ENCODE measurements at regions not wholly inside any gene's neighbourhood (a gene's known extent, or its start where the extent isn't known, plus 50 kb on each side); places are given as distances from the start of the nearest gene placed in this dataset.
A peak's percentile ranks its signal among the peaks of the same experiment; 100 is the strongest.

- peaks cover 15% of the 10 kb centered on the region for H3K9me3 ChIP-seq (ENCODE audit: severe bottlenecking)
- H3K27me3 ChIP-seq (ENCODE audit: insufficient read depth, poor library complexity, severe bottlenecking): no peaks in the 10 kb centered on the region
- TF ChIP-seq CTCF (IDR thresholded peaks at IDR 0.05; ENCODE audit: poor library complexity, severe bottlenecking): no peak
- H3K4me3 ChIP-seq (ENCODE audit: severe bottlenecking): no peak overlapping the region
- H3K36me3 ChIP-seq (ENCODE audit: low read depth): no peaks in the 10 kb centered on the region
- DNase-seq (ENCODE audit: low spot score) (no peak), ATAC-seq (ENCODE audit: low read depth) (no peak)
- H3K4me1 ChIP-seq (ENCODE audit: insufficient read depth, poor library complexity, severe bottlenecking): peaks cover 9% of the 10 kb centered on the region
- H3K27ac ChIP-seq (ENCODE audit: poor library complexity, severe bottlenecking): peak overlapping the region; percentile 22
These were observed 70.0 kb downstream of the EXOSC2 start for GRCh38 chr9:130763331-130764171.

GRCh38 chr9:130765137-130766020 is 69.7 kb upstream of the ABL1 start:
- H3K27ac ChIP-seq (ENCODE audit: poor library complexity, severe bottlenecking): peak overlapping the region; percentile 31
- ATAC-seq (ENCODE audit: low read depth) (peak; percentile 44; the same call in 2 of the 3 replicates), DNase-seq (ENCODE audit: low spot score) (no peak)
- peaks cover 19% of the 10 kb centered on the region for H3K9me3 ChIP-seq (ENCODE audit: severe bottlenecking)
- H3K4me1 ChIP-seq (ENCODE audit: insufficient read depth, poor library complexity, severe bottlenecking): peaks cover 9% of the 10 kb centered on the region
- no peaks in the 10 kb centered on the region for H3K36me3 ChIP-seq (ENCODE audit: low read depth)
- H3K27me3 ChIP-seq (ENCODE audit: insufficient read depth, poor library complexity, severe bottlenecking): no peaks in the 10 kb centered on the region
- H3K4me3 ChIP-seq (ENCODE audit: severe bottlenecking): no peak overlapping the region
- no peak for TF ChIP-seq CTCF (IDR thresholded peaks at IDR 0.05; ENCODE audit: poor library complexity, severe bottlenecking)

DNA sequence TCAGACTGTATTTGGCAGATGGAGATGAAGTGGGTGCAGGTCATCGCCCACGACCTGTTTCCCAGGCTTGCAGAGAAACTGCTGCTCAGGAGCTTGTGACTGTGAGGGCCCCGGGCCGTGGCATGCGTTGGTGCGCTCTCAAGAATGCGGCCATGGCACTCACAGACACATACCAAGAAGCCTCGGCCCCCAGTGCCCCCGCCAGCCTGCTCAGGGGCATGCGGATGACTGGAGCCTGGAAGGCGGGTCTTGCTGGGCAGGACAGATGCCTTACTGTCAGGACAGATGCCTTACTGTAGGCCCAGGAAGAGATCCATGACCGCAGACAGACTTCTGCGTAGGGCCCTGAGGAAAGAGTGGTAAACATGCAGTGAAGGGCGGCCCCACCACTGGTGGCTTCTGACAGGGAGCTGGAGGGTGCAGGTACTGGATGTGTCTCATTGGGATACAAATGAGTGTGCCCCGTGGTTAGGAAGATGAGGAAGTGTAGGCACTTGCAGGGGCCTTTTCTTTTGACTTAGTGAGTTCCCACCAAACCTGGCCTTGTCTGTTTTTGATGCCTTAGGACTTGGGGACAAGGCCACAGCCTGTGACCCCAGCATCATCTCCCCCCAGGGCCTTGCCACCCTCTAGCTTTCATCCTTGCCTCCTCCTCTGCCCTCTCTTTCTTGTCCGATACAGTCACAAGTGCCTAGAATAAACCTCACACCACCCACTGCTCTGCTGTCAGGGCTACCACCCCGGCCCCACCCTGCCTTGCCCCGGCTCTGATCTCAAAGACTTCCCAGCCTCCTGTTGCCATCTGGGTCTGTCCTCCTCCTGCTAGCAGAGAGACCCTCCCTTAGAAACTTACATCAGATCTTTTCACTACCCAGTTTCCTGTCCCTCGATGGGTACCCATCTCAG is 68.8 kb upstream of the ABL1 start:
- Histone ChIP-seq H3K4me1 (ENCODE audit: insufficient read depth, poor library complexity, severe bottlenecking) (peaks cover 9% of the 10 kb centered on the region), H3K27me3 (ENCODE audit: insufficient read depth, poor library complexity, severe bottlenecking) (no peaks in the 10 kb centered on the region), H3K27ac (ENCODE audit: poor library complexity, severe bottlenecking) (peak overlapping the region; percentile 31), H3K4me3 (ENCODE audit: severe bottlenecking) (no peak overlapping the region), H3K9me3 (ENCODE audit: severe bottlenecking) (peaks cover 19% of the 10 kb centered on the region), H3K36me3 (ENCODE audit: low read depth) (no peaks in the 10 kb centered on the region)
- DNase-seq (ENCODE audit: low spot score) (no peak), ATAC-seq (ENCODE audit: low read depth) (no peak)
- TF ChIP-seq CTCF (IDR thresholded peaks at IDR 0.05; ENCODE audit: poor library complexity, severe bottlenecking): no peak

DNA sequence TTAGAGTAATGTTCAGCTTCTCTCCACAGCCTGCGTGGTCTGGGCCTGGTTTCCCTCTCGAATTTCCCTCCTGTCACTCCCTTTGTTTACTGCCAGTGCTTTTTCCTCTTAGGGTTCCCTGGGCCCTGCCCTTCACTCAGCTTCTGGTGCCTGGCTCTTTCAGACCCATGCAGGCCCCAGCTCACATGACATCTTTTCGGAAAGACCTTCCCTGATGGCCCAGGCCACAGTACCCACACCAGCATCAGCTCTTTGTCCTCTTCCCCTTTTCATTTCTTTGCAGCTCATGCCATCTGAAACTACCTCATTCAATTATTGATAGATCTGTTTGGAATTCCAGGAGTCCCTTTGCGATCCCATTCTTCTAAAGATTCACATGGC is 68.1 kb upstream of the ABL1 start:
- Histone ChIP-seq H3K9me3 (ENCODE audit: severe bottlenecking) (peaks cover 19% of the 10 kb centered on the region), H3K36me3 (ENCODE audit: low read depth) (no peaks in the 10 kb centered on the region), H3K27me3 (ENCODE audit: insufficient read depth, poor library complexity, severe bottlenecking) (no peaks in the 10 kb centered on the region), H3K4me3 (ENCODE audit: severe bottlenecking) (no peak overlapping the region), H3K4me1 (ENCODE audit: insufficient read depth, poor library complexity, severe bottlenecking) (peaks cover 9% of the 10 kb centered on the region), H3K27ac (ENCODE audit: poor library complexity, severe bottlenecking) (no peak overlapping the region)
- no peak for DNase-seq (ENCODE audit: low spot score)
- ATAC-seq (ENCODE audit: low read depth): no peak
- TF ChIP-seq CTCF (IDR thresholded peaks at IDR 0.05; ENCODE audit: poor library complexity, severe bottlenecking): no peak
